Breast epithelium (tissue), 3 donors: ENCODE measurements at regions not wholly inside any gene's neighbourhood (a gene's known extent, or its start where the extent isn't known, plus 50 kb on each side); places are given as distances from the start of the nearest gene placed in this dataset.

Experiments
- POLR2AphosphoS5 ChIP-seq, 3 donors: sonication (generic); formaldehyde crosslinking; IDR thresholded peaks; one replicate each; pipeline ENCODE4 v1.6.1; 2017; ENCODE audit warnings: antibody characterized with exemption in 3 of 3
- TF ChIP-seq, protein P1 (sequence below), 3 donors: fragments of 450-650 bp; IDR thresholded peaks; one replicate each; pipeline ENCODE4 v1.5.1; 2016 to 2017; ENCODE audit warnings: antibody characterized with exemption in 3 of 3, mild to moderate bottlenecking in 3 of 3, moderate library complexity in 3 of 3

DNA sequence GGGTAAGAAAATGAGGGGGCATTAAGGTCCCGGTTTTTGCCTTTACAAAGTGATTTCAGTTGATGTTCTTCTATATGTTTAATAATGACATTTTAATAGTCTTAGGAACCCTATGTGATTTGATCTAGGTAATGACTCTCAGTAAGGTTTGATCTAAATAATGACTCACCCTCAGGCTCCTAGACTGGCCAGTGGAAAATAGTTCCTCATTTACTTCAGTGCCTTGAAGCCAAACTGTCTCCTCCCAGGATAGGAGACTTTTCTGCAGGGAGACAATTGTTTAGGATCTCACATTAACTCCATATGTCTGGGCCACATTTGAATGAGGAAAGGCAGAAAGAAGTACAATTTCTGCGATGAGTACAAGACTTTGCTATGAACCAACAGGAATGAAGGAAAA, 1331.9 kb downstream of the XPNPEP1 start:
- TF ChIP-seq, protein P1, sequence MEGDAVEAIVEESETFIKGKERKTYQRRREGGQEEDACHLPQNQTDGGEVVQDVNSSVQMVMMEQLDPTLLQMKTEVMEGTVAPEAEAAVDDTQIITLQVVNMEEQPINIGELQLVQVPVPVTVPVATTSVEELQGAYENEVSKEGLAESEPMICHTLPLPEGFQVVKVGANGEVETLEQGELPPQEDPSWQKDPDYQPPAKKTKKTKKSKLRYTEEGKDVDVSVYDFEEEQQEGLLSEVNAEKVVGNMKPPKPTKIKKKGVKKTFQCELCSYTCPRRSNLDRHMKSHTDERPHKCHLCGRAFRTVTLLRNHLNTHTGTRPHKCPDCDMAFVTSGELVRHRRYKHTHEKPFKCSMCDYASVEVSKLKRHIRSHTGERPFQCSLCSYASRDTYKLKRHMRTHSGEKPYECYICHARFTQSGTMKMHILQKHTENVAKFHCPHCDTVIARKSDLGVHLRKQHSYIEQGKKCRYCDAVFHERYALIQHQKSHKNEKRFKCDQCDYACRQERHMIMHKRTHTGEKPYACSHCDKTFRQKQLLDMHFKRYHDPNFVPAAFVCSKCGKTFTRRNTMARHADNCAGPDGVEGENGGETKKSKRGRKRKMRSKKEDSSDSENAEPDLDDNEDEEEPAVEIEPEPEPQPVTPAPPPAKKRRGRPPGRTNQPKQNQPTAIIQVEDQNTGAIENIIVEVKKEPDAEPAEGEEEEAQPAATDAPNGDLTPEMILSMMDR (IDR thresholded peaks at IDR 0.05): no peak
- no peak for TF ChIP-seq POLR2AphosphoS5 (IDR thresholded peaks at IDR 0.05)
